Calu3 (cell line): ENCODE measurements at regions not wholly inside any gene's neighbourhood (a gene's known extent, or its start where the extent isn't known, plus 50 kb on each side); places are given as distances from the start of the nearest gene placed in this dataset.

Experiments used
- BruUV-seq: library from RNA; stranded (reverse); fragments of 400-500 nt; replicated peaks from 2 replicates; lab custom pipeline; 2021; lab: Mats Ljungman, UMichigan
- CTCF ChIA-PET: fragments of 300-600 bp; sonication (Branson Sonifier 250); formaldehyde crosslinking; loops from one replicate; lab custom pipeline; 2022; ENCODE audit warnings: antibody characterized with exemption; lab: Charles Lee
- DNase-seq: peaks from one replicate; pipeline ENCODE4 v3.0.0; 2022
- H3K27ac Mint-ChIP-seq: one replicate; pipeline ENCODE4 v1.8.0; 2022; ENCODE audit warnings: mixed read lengths; ENCODE audit not compliant: unreplicated experiment
- H3K27me3 Mint-ChIP-seq: one replicate; pipeline ENCODE4 v1.8.0; 2022; ENCODE audit warnings: mixed read lengths; ENCODE audit not compliant: unreplicated experiment
- H3K36me3 Mint-ChIP-seq: one replicate; pipeline ENCODE4 v1.8.0; 2022; ENCODE audit warnings: mild to moderate bottlenecking, moderate library complexity, mixed read lengths; ENCODE audit not compliant: insufficient read depth, unreplicated experiment
- H3K4me1 Mint-ChIP-seq: one replicate; pipeline ENCODE4 v1.8.0; 2022; ENCODE audit warnings: mild to moderate bottlenecking, low read depth, mixed read lengths; ENCODE audit not compliant: unreplicated experiment
- H3K4me3 Mint-ChIP-seq: one replicate; pipeline ENCODE4 v1.8.0; 2022; ENCODE audit warnings: mild to moderate bottlenecking, low read depth, moderate library complexity, mixed read lengths; ENCODE audit not compliant: unreplicated experiment
- H3K9me3 Mint-ChIP-seq: one replicate; pipeline ENCODE4 v1.8.0; 2022; ENCODE audit warnings: low read depth, mixed read lengths; ENCODE audit not compliant: unreplicated experiment
- CTCF ChIP-seq: fragments of 200-600 bp; IDR thresholded peaks from one replicate; pipeline ENCODE4 v1.8.0; 2022; ENCODE audit warnings: antibody characterized with exemption; ENCODE audit not compliant: unreplicated experiment
- intact Hi-C: fragments of 100-400 bp; cut with micrococcal nuclease; formaldehyde crosslinking; loops from one replicate; pipeline ENCODE4 v1.10.0; 2022; ENCODE audit not compliant: unreplicated experiment

- Mint-ChIP-seq H3K36me3 (no peaks in the 10 kb centered on the region), H3K27me3 (peaks cover 41% of the 10 kb centered on the region), H3K27ac (no peak overlapping the region), H3K9me3 (no peaks in the 10 kb centered on the region), H3K4me3 (no peak overlapping the region), H3K4me1 (no peaks in the 10 kb centered on the region)
- no peak for TF ChIP-seq CTCF
- DNase-seq, result no peak
- intact Hi-C loops, result no loop called here
- CTCF ChIA-PET, result no interaction called here
- BruUV-seq, result no TSS peak
Observed at GRCh38 chr6:20028562-20028961, 183.7 kb downstream of the MBOAT1 start.

GRCh38 chr6:20029979-20030378, 182.3 kb downstream of the MBOAT1 start:
- CTCF ChIA-PET, result no interaction called here
- no peak for TF ChIP-seq CTCF
- intact Hi-C loops, result no loop called here
- peaks cover 45% of the 10 kb centered on the region for H3K27me3 Mint-ChIP-seq
- BruUV-seq, result no TSS peak
- H3K9me3 Mint-ChIP-seq, result no peaks in the 10 kb centered on the region
- no peaks in the 10 kb centered on the region for H3K36me3 Mint-ChIP-seq
- no peak for DNase-seq
- no peak overlapping the region for H3K4me3 Mint-ChIP-seq
- no peak overlapping the region for H3K27ac Mint-ChIP-seq
- no peaks in the 10 kb centered on the region for H3K4me1 Mint-ChIP-seq

DNA sequence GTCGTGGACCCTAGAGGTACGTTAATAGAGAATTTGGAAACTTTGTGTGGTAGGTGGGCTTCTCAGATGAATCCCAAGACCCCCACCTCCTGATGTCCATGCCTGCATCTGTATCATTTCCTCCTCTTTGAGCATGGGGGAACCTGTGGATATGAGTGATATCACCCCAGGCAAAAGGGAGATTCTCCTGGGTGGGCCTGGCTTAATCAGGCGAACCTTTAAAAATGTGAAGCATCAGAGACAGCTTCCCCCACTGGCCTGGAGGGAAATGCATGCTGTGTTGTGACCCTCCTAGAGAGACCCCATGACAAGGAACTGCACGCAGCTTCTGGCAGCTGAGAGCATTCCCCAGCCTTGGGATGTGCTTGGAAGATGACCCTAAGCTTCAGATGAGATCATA, 180.9 kb downstream of the MBOAT1 start:
- no peak for TF ChIP-seq CTCF
- no peaks in the 10 kb centered on the region for H3K36me3 Mint-ChIP-seq
- BruUV-seq, result no TSS peak
- no peak overlapping the region for H3K4me3 Mint-ChIP-seq
- no peak overlapping the region for H3K27ac Mint-ChIP-seq
- CTCF ChIA-PET, result no interaction called here
- H3K9me3 Mint-ChIP-seq, result no peaks in the 10 kb centered on the region
- no peak for DNase-seq
- H3K27me3 Mint-ChIP-seq, result peaks cover 38% of the 10 kb centered on the region
- no peaks in the 10 kb centered on the region for H3K4me1 Mint-ChIP-seq
- intact Hi-C loops, result no loop called here

GRCh38 chr6:20033697-20034407, 178.4 kb downstream of the MBOAT1 start:
- no peaks in the 10 kb centered on the region for H3K9me3 Mint-ChIP-seq
- DNase-seq, result no peak
- no peak for TF ChIP-seq CTCF
- no peak overlapping the region for H3K27ac Mint-ChIP-seq
- no peaks in the 10 kb centered on the region for H3K36me3 Mint-ChIP-seq
- no peaks in the 10 kb centered on the region for H3K4me1 Mint-ChIP-seq
- CTCF ChIA-PET, result interaction anchor here (0.6 kb wide), 2 partner anchors 142 to 299 kb away, joined by 3 read pairs; no protein-coding TSS in a partner anchor
- BruUV-seq, result no TSS peak
- no peak overlapping the region for H3K4me3 Mint-ChIP-seq
- intact Hi-C loops, result no loop called here
- H3K27me3 Mint-ChIP-seq, result peaks cover 26% of the 10 kb centered on the region
